HG03066 (cell line): ENCODE measurements at regions not wholly inside any gene's neighbourhood (a gene's known extent, or its start where the extent isn't known, plus 50 kb on each side); places are given as distances from the start of the nearest gene placed in this dataset.
"Not testable (repeated sequence)": the region's sequence is repeated elsewhere in the genome, so short reads cannot be mapped to it uniquely, and the experiment has no call there.

Experiments used
- ATAC-seq: cut with Tn5 transposase; IDR thresholded peaks from one replicate; pipeline ENCODE4 v1.9.1; 2021; ENCODE audit warnings: low read depth; ENCODE audit not compliant: unreplicated experiment

- ATAC-seq = no peak
These were observed 321.7 kb downstream of the CENPW start for GRCh38 chr6:126661646-126662045.

GRCh38 chr6:126662966-126663365 lies 323.1 kb downstream of the CENPW start:
- no peak for ATAC-seq

DNA sequence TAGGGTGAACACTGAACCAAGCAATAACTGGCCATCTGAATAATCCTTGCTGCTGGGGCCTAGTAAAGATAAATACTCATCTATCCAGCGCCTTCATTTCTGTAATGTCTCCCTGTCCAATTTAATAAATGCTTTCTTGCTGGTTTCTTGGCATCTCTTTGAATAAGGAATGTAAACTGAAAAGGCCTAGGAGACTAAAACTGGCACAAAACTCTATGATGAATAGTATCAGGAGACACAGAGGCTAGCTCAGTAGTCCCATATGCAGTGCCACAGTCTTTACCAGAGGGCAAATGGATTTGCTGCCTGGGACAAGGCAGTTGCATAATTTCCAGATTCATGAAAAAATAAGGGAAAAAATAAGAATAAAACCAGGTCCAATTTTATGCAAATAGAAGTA lies 324.4 kb downstream of the CENPW start:
- no peak for ATAC-seq

DNA sequence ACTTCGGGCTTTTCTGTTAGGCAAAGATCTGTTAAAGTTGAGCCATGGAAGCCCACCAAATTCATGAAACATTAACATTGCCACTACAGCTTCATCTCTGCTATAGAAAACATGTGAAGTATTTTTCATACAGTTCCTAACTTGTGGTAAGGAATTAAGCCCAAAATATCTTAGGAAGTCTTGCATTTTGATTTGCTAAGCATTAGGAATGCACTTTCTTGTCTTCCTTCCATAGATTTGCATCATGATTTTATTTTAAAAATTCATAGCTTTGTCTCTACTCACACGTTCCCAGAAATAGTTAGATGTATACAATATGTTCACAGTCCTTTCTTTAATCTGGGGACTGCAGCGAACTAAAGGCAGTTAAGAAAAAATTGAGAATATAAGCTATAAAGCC lies 325.6 kb downstream of the CENPW start:
- no peak for ATAC-seq

GRCh38 chr6:126667071-126667470 lies 327.2 kb downstream of the CENPW start:
- no peak for ATAC-seq

DNA sequence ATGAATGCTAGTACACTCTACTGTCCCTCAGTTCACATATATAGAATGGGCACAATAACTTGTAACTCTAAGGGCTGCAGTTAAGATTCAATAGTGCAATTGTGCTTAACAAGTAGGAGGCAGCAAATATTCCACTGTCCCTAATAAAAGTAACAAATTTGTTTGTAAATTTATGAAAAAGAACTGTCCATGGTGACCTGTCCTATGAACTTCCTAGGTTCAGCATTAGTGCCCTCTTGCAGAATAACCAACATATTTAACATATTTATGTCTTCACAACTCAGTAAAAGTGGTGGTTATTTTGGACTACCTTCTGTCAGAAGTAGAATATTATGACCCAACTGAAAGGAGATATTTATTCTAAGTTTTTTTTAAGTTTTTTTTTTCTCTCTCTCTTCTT lies 327.8 kb downstream of the CENPW start:
- ATAC-seq = no peak

- peak; percentile 89 for ATAC-seq
These were observed 332.7 kb downstream of the CENPW start for GRCh38 chr6:126672649-126673048.

DNA sequence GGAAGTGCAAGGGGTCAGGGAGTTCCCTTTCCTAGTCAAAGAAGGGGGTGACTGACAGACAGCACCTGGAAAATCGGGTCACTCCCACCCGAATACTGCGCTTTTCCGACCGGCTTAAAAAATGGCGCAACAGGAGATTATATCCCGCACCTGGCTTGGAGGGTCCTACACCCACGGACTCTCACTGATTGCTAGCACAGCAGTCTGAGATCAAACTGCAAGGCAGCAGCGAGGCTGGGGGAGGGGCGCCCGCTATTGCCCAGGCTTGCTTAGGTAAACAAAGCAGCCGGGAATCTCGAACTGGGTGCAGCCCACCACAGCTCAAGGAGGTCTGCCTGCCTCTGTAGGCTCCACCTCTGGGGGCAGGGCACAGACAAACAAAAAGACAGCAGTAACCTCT lies 333.8 kb downstream of the CENPW start:
- not testable (repeated sequence) for ATAC-seq

GRCh38 chr6:126682440-126682839 lies 342.5 kb downstream of the CENPW start:
- ATAC-seq = no peak

GRCh38 chr6:126685182-126685581 lies 345.3 kb downstream of the CENPW start:
- no peak for ATAC-seq

- ATAC-seq = no peak
These were observed 357.2 kb downstream of the CENPW start for GRCh38 chr6:126696921-126697693.

DNA sequence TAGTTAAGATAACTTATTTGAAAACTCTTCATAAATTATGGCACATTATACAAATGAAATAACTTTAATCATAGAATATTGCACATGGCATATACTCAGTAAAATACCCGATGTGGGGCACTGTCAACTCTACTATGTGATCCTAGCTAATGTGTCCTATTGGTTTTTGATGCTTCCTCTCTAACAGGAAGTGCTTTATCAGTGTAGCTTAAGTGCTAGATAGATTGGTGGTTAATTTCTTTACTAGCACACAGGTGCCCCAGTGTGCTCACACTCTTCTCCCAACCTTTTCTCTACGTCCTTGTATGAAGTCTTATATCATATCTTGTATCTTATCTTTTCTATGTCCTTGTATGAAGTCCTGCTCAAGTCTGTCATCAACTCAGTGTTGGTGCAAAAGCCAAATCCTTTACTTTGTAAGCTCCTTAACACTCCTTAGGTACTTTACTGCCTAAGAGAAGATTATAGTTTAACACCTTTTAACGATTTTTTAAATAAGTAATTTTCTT lies 358.9 kb downstream of the CENPW start:
- ATAC-seq = no peak

DNA sequence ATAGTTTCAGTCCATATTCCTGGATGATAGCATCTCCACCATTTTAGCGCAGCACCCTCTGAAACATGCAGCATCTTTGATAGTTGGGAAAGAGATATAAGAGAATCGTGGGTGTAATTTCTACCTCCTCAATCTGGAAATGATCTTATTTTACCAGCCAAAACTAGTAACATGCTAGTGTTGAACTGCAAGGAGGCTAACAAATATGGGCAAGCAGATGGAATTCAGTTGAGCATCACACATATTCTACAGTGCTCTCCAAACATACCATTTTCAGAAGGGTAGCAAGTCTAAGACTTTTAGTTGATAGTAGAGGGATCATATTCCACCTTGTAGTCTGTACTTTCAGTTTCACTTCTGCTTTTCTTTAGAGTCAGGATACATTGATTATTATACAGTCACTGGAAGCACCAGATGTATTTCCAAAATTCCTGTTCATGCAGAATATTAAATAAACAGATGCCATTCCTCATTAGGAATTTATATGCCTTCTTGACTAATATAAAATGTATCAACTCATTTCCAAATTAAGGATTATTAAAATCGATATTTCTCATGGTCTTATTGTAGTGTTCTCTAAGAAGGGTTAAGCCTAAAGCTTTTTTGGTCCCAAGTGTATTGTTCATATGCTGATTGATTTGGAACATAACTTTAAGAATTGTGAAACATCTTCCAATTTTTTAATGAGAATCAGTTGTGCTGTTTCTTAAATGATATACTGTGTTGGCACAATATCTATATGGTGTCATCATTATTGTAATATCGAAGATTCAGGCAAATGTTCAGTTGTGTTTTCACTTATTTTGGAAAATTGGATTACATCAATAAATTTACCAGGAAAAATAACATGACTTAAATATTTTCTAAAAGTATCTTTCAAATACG lies 362.0 kb downstream of the CENPW start:
- ATAC-seq = no peak

- ATAC-seq = no peak
These were observed 376.1 kb downstream of the CENPW start for GRCh38 chr6:126716032-126716431.

DNA sequence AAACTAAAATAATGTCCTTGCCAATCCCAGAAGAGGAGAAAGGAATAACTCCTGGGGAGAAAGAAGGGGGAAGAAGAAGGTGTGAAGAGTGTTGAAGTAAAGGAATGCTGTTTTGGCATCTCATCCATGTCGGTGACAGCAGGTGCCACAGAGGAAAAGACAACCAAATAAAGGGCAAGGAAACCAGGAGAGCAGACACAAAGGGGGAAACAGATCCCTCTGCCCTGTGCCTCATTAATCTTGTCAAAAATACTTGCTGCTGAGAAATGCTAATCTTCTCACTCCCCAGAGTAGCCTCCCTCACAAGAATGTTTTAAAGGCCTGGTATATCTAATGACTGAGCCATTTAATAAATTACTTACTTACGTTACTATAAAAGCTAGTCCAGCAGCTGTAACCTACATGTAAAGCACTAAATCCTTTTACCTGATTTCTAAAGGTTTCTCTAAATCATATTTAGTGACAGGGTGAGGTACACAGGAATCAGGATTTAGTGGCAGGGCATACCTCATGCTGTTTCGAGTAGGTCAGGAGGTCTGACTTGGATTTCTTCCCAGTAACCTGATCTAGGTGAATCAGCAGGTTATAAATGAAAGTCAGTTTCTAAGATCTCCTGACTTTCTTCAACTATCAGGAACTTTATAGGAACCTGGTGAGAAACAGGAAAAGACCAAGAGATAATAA lies 377.1 kb downstream of the CENPW start:
- no peak for ATAC-seq

DNA sequence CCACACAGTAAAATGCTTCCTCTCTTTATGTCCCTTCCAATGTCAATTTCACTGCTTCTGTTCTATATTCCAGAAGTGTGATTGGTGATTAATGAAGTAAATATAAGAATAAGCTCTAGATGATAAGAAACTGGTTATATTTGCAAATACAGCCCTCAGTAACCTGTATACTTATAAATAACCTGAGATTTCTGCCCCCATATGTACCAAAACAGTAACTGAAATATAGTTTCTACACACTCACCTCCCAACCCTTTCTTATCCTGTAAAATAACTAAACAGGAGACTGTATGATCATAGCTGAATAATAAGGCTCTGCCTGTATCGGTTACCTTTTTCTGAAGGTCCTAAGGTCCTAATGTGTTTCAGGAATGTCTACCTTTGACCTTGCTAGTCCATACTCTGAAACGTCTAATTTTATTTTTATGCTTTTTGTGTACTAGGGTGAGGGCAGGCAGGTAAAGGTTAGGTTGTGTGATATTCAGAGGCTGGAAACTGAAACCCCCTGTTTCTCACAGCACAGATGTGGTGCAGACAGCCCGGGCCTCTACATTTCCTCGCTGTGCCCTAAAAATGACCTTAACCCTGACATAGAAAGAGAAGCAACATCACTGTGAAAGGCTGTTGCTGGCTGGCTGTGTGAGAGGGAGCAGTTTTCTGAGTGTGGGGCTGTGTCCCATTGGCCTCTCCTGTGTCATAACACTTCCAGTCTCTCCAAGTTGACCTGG lies 378.8 kb downstream of the CENPW start:
- ATAC-seq = peak; percentile 98

DNA sequence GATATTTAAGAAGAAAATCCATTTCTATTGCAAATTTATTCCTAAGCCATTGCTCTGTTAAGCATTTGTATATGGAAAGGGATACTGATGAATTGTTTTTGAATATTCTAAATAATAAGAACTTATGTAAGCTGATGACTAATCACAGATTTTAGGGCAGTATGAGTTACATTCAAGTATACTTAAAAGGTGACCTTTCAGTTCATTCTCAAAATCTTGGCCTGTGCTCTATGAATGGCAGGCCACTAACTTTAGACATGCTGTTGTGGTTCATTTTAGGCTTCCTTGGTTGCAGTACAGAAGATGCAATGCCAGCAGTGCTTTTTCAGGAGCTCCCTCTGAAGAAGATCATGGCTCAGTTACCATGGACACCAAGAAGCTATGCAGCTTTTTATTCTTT lies 380.4 kb downstream of the CENPW start:
- no peak for ATAC-seq

DNA sequence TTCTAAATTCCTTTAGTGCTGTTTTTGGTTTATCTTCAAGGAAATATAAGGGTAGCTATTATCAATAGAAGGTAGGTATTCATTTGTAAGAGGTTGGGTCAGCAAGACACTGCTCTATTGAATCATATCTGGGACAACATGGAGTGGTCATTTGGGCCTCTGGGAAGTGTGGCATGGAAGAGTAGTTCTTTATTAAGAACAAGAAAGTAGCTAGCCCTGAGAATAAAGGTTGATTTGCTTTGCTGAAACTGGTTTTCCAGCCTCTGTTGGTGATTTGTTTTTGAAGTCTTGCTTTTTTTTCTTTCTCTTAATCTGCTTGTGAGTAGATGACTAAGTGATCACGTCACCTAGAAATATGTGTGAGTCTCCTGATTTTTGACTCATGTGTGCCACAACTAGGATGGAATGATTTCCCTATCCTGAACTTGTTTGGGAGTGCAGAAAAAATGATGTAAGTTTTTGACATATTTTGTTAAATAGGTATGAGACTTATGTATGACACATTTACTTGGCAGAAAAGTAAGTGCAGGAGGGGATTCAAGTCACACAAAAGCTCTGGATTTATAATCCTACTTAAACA lies 381.8 kb downstream of the CENPW start:
- ATAC-seq = no peak

- ATAC-seq = no peak
These were observed 382.5 kb downstream of the CENPW start for GRCh38 chr6:126722411-126722810.

DNA sequence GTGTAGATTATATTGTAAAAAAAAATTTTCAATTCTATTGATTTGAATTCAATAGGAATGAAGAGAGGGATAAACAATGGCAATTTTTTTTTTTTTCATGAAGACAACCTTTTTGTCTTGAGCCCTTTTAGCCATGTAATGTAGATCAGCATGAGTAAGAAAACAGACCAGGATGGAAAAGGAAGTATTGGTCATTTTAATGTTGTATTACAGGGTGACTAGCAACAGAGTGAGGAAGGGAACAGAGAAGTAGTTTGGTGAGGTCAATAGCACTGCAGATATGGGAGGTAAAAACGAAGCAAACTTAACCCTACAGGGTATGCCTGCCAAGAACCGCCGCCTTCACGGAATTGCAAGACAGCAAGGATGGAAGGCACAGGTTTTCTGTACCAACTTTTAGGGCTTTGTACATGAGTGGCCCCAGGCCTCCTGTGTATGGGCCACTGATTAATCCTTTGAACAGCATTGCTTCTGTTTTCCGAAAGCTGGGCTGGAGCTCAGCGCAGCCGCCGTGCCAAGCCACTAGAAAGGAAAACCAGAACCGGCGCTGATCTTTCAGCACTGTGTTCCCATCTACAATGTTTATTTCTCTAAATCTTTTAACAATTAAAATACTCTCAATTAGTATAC lies 383.7 kb downstream of the CENPW start:
- ATAC-seq = no peak
